Right ventricle myocardium inferior (tissue), 1 donor: ENCODE measurements at regions not wholly inside any gene's neighbourhood (a gene's known extent, or its start where the extent isn't known, plus 50 kb on each side); places are given as distances from the start of the nearest gene placed in this dataset.
"Not testable (repeated sequence)": the region's sequence is repeated elsewhere in the genome, so short reads cannot be mapped to it uniquely, and the experiment has no call there.

Experiments
- ATAC-seq: fragments of 200-7000 bp; cut with Tn5 transposase; one replicate; pipeline ENCODE4 v1.9.1; 2020; ENCODE audit warnings: mild to moderate bottlenecking, moderate library complexity
- DNase-seq: peaks from one replicate; pipeline ENCODE4 v3.0.0; 2021; ENCODE audit errors: missing footprints
- intact Hi-C: fragments of 100-400 bp; cut with DNase I; formaldehyde crosslinking; loops from one replicate; pipeline ENCODE4 v1.11.0; 2022
- donor health status: DM: no; HTN: yes; CAD: no; lungs with severe emphysema.

DNA sequence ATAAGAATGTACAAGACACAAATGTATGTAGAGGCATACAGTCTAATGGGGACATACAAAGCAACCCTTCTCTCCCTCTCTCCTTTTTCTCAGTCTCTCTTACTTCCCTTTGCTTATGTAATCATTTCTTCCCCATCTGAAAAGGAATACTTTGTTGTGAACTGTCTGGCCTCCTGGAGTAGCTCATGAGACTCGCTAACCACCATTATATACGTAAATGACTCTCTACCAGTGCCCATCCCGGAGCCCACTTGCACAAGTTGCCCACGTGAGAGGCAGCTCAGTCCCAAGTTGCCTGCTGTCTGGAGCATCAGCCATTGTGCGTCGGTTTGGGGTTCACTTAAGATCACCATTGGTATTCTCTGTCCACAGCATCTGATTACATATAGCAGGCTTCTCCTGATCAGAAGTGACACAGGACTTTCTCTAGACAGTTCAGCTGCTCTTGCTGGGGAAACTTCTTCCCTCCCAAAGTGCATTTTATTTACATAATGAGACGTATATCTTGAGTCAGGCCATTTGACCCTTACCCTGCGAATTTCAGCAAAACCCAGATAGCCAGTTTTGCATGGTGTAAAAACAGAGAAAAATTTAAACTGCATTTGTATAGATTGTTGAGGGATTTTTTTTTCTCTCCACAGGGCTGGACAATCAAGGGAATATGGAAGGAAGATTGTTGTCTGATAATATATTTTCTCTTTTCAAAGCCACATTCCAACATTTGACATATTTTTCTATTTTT is 220.7 kb upstream of the EGLN3 start:
- DNase-seq (no peak), ATAC-seq (no peak)
- intact Hi-C loops: no loop called here

DNA sequence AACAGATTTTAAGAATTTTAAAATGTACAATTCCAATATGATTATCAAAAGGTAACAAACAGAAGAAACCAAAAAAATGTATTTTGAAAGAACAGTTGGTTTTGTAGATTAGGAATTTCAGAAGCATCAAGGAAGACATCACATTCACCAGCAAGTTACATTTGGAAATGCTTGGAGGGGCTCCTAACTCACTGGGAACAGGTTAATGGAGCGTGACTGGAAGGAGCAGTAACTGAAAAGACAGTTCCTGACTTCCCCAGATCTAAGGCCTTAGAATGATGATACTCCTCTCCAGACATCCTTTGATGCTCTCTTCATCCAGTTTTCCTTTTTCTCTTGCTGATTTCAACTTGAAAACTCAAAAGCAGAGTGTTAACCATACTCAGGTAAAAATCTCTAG is 220.0 kb upstream of the EGLN3 start:
- ATAC-seq: no peak

DNA sequence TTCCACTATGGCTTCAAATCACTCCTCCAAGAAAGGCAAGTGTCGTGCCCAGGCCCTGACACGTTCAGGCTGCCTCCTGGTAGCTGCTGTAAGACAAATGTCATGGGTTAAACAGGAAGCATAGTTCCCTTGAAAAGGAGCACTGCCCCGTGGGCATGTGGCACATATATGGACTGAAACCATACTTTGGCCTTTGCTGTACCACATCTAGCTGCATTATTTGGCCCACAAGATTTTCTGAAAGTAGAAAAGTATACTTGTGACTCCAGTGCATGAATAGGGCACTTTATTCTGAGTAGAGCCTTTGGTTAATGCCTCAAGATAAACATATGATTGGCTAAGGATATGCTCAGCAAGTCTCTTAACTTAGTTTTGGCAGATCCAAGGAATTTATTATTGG is 218.7 kb upstream of the EGLN3 start:
- intact Hi-C loops: no loop called here
- ATAC-seq (no peak), DNase-seq (no peak)

More for the DNA sequence above, 220.0 kb upstream of the EGLN3 start:
- DNase-seq: no peak
- intact Hi-C loops: no loop called here

DNA sequence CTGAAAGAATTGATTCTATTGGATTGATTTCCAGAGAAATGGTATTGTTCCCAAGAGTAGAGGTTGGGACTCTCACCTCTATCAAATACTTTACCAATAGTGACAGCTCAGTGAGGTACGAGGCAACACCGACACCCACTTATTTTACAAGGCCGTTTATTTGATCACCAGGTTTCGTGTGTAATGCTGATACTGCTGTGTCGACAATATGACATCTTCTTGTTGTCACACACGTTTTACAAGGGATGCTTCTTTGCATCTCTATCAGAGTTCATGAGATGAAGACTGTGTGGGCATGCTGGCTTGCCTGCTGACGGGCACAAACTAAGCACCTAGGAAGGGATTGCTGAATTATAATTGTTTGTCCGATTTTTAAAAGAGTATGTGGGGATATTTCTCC is 217.8 kb upstream of the EGLN3 start:
- ATAC-seq: no peak
- intact Hi-C loops: no loop called here
- DNase-seq: no peak

DNA sequence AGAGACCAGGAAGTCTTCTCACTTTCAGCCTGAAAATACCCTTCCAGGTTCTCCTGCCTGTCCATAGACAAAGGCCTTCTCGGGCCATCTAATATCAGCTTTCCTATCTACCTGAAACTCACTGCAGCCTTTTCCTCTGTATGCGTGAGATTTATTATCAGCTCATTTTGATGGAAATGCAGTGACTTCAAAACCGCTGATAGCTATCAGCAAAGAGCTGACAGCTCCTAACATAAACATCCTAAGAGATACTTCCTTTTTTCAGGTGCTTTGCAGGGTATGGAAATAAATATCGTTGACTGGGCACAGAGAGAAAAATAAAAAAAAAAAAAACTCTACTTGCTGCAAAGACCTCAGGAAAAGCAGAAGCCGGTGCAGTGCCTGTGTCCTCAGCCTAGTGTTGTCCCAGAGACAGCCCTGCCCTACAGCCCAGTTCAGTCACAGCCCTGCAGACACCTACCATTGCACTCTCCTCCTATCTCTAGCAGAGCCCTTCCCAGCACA is 215.0 kb upstream of the EGLN3 start:
- DNase-seq: no peak
- intact Hi-C loops: no loop called here
- no peak for ATAC-seq

DNA sequence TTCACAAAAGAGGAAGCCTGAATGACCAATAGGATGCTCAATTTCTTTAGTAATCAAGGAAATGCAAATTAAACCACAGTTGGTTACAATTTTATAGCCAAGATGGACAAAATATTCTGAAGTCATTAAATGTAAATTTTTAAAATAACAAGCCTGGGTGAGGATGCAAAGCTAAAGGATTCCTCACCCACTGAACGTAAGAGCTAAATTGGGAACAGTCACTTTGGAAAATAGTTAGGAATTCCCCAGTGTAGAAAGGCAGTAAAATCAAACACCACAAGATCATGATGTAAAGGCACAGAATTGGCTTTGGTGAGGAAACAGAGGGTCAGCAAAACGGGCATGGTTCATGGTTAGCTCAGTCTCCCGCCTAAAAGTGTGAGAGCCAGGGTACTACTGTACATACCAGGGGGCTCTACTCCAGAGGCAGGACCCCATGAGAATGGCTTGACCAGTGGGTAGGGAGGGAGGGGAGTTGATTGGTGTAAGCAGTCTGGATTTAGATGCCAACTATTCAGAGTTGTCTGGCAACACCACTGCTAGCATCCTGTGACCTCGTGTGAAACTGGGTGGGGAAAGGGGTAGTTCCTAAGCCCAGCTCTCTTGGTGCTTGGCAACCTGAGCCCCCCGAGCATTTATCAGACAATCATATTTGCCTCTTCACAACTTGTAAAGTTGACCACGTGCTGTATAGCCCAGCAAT is 213.4 kb upstream of the EGLN3 start:
- intact Hi-C loops: no loop called here
- ATAC-seq (no peak), DNase-seq (no peak)

DNA sequence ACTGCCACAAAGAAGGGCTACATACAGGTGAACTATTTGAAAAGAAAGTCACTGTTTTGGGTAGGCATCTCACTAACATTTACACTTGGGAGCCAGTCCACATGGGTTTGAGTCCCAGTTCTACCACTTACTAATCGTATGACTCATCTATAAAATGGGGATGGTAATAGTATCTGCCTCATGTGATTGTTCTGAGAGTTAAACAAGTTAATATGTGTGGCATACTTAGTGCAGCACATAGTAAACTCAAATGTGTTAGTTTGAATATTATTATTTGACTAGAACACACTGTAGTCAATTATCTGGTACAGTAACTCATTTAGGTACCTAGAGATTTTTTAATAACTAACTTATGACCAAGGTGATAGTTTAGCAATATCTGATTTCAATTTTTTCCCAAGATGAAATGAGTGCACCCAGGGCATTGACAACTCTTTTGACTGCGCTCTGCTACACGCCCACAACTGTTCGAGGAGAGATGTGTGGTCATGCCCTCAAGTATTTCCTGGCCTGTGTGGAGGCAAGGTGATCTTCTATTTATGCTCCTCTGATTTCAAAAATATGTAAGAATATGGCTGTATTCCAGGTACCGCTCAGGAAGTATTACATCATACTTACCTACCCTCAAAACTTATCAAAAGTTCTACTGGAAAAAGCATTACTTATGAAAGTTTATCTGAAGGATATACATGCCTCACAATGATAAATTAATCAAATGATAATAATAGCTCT is 210.6 kb upstream of the EGLN3 start:
- DNase-seq (no peak), ATAC-seq (no peak)
- intact Hi-C loops: no loop called here

DNA sequence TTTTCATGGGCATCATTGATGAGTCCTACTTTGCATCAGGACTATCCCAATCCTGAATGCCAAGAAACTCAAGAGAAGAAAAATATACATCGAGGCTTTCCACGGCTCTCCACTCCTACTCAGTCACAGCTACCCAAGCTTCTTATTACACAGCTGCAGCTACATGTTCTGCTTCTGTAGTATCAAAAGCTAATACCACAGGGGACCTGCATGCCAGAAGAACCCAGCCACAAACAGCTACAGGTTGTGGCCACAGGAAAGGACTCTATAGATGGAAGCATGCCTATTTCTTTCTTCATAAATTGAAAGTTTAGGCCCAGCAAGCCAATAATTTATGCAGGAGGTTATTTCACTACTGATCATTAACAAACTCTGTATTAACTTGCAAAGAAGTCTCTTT is 209.7 kb upstream of the EGLN3 start:
- ATAC-seq (no peak), DNase-seq (no peak)
- intact Hi-C loops: no loop called here

DNA sequence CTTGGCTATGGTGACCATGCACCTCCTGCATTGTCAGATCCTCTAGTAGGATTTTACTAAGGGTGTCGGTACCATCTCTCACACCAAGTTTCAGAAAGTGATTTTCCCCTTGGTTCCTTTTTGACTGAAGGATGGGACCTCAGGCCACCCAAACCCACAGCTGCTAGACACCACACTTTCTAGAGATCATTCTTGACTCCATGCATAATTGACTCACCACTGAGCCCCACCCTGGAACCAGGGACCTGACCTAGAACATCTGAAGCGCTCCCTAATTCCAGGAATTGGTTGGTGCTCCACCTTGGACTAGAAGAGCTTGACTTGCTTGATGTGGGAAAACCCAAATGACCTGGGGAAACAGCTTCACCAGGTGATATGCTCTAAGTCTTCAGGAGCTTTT is 206.8 kb upstream of the EGLN3 start:
- intact Hi-C loops: no loop called here
- no peak for DNase-seq
- no peak for ATAC-seq

DNA sequence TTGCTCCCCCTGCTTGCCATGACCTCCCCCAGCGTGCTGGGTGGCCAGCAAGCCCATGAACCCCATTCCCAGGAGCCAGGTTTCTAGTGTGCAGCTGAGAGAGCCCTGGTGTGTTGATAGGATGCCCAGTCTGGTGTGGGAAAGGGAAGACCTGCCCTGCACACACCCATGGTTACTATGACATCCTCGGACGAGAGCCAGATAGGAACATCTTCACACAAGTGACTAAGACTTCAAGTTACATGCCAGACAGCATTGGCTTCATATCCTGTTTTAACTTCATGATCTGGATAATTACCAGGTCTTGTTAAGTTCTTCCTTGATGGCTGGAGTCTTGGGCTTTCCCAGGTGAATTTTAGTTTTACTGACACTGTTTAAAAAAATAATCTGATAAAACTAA is 196.6 kb upstream of the EGLN3 start:
- DNase-seq: no peak
- no peak for ATAC-seq

DNA sequence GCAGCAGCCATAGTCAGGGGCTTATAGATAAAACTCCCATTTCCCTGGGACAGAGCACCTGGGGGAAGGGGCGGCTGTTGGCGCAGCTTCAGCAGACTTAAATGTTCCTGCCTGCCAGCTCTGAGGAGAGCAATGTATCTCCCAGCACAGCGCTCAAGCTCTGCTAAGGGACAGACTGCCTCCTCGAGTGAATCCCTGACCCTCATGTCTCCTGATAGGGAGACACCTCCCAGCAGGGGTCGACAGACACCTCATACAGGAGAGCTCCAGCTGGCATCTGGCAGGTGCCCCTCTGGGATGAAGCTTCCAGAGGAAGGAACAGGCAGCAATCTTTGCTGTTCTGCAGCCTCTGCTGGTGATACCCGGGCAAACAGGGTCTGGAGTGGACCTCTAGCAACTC is 189.3 kb upstream of the EGLN3 start:
- intact Hi-C loops, ATAC-seq, DNase-seq: not testable (repeated sequence)

More for the DNA sequence above, 196.6 kb upstream of the EGLN3 start:
- intact Hi-C loops: no loop called here

DNA sequence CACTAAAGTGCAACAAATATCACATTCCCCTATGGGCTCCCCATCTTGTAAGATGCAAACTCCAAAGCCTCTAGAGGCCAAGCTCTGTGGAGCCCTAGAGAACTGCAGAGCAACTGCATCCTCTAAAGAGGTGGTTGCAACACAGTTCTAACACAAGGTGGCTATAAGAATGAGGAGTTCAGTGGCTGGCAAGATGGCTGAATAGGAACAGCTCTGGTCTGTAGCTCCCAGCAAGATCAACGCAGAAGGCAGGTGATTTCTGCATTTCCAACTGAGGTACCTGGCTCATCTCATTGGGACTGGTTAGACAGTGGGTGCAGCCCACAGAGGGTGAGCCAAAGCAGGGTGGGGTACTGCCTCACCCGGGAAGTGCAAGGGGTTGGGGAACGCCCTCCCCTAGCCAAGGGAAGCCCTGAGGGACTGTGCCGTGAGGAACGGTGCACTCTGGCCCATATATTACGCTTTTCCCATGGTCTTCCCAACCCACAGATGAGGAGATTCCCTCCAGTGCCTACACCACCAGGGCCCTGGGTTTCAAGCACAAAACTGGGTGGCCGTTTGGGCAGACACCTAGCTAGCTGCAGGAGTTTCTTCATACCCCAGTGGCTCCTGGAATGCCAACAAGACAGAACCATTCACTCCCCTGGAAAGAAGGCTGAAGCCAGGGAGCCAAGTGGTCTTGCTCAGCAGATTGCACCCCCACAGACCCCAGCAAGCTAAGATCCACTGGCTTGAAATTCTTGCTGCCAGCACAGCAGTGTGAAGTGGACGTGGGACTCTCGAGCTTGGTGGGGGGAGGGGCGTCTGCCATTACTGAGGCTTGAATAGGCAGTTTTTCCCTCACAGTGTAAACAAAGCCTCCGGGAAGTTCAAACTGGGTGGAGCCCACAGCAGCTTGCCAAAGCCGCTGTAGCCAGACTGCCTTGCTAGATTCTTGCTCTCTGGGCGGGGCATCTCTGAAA is 188.6 kb upstream of the EGLN3 start:
- ATAC-seq, intact Hi-C loops: not testable (repeated sequence)
- DNase-seq: peak; percentile 67

DNA sequence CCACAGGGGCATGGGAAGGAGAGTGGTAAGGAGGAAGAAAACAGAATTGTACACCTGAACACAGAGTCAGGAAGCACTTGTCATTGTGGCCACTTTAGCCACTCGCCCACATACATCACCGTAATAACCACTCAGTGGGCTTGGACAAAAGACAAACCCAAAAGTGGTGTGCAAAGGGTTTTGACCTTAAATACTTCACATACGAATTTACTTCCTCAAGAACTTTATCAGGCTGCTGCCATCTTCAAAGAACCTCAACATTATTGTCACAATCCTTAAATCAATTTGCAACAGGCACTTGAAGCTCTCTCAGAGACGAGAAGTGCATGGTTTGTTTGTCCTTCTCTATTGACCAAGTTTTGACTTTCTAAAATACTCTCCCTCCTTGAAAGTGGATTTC is 187.3 kb upstream of the EGLN3 start:
- ATAC-seq (no peak), DNase-seq (no peak)
- intact Hi-C loops: no loop called here

DNA sequence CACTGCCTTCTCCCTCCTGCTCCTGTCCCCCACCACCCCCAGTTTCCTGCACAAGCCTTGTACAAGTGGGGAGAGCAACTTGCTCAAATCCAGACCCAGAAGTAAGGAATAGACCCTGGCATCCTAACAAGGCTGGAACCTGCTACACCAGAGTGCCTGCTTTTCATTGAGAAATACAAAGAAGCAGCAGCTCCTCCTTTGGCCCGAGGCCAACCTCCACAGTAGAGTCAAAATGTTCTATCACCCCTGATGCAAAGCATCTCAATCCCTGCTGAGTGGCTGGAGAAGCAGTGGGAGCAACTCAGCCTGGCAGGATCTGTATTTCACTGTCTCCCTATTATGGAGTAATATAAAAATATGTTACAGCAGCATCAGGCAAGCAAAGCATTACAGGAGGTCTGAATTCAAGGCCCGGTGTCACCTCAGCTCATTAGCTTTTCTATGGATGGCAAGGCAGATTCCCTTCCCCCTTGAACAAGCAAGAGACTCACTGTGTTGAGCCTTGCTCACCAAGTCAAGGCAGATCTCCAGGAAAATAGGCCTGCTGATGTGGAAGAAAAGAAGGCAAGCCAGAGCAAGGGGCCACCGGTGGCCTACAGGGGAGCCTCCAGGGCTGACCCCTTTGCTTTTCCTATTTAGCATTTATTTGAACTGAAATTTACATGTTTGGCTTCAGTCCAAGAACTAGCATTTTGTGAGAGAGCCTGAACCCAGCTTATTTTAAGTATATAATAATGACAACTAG is 186.3 kb upstream of the EGLN3 start:
- ATAC-seq (no peak), DNase-seq (no peak)
- intact Hi-C loops: no loop called here

DNA sequence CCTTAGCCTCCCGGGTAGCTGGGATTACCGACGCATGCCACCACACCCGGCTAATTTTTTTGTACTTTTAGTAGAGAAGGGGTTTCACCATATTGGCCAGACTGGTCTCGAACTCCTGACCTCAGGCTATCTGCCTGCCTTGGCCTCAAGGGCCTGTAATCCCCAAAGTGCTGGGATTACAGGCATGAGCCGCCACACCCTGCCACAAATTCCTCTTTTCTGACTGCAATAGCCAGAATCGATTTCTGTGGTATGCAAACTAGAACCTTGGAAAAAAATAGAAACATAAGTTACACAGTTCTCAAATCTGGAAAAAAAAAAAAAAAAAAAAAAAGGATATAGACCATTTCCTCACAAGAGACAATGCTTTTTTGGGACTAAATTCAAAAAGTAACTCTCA is 184.6 kb upstream of the EGLN3 start:
- intact Hi-C loops: no loop called here
- no peak for ATAC-seq
- DNase-seq: no peak

DNA sequence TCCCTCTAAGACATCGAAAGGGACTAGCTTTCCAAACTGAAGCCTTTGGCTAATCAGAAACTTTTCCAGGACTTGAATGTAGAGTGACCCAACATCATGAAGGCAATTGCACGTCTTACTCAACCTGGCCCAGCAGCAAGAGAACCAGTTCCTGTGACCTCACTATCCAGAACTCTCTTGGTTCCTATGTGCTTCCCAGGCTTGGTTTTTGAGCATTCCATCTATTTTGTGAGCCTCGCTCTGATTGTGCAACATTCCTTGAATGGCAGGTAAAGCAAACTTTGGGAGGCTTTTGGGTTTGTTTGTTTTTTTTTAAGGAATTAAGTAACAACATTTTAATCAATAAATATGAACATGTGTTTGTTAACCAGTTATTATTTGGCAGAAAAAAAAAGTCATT is 183.6 kb upstream of the EGLN3 start:
- intact Hi-C loops: loop anchor here (5.0 kb wide), 1 partner anchor 52 kb away; no protein-coding TSS in a partner anchor
- ATAC-seq (no peak), DNase-seq (no peak)

DNA sequence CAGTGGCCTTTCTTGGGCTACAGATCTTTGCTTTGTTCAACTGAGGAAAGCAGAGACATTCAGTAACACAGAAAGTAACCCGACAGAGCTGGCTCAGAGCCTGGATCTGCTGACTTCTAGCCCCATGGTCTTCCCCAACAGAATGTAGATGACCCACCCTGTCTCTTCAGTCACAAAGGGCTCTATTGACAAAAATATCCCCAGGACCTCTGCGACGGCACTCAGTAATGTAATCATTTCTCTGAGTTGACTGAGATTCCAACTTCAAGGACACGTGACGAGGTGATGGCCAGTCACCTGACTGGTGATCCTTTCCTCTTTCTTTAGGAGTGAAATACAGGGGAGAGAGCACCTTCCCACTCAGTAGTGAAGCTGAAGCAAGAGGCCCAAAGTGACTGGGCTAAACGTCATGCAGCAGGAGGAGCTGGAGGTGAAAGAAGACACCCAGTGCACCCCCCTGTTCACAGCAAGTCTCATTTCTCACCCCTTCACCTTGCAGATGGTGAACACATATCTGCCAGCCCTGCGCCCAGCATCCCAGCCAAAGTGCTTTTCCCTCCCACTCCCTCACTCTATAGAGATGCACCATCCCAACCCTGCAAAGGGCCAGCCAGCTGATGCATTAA is 179.2 kb upstream of the EGLN3 start:
- DNase-seq (no peak), ATAC-seq (no peak)
- intact Hi-C loops: loop anchor here (2.0 to 5.0 kb wide), 4 partner anchors 48 to 102 kb away; no protein-coding TSS in a partner anchor
